Heart left ventricle (tissue), 16 donors: ENCODE measurements at regions not wholly inside any gene's neighbourhood (a gene's known extent, or its start where the extent isn't known, plus 50 kb on each side); places are given as distances from the start of the nearest gene placed in this dataset.

Experiments
- ATAC-seq, 4 donors: fragments of 200-7000 bp; cut with Tn5 transposase; one replicate each; pipeline ENCODE4 v1.9.1; 2020 to 2022; ENCODE audit warnings: moderate library complexity in 4 of 4, mild to moderate bottlenecking in 3 of 4, moderate number of reproducible peaks in 1 of 4
- DNase-seq, 5 donors: peaks; one replicate each; pipeline ENCODE4 v3.0.0-alpha.2; 2020
- H3K27ac ChIP-seq, 12 donors: fragments of 200-600 bp; sonication (generic) in 4 of 12; one replicate each; pipeline versions ENCODE4 v1.5.0 to v1.8.0; 2016 to 2022; ENCODE audit warnings: mild to moderate bottlenecking in 2 of 12
- H3K27me3 ChIP-seq, 9 donors: fragments of 200-600 bp; sonication (generic) in 2 of 9; one replicate each; pipeline versions ENCODE4 v1.5.1 to v1.8.0; 2016 to 2022; ENCODE audit warnings: mild to moderate bottlenecking in 3 of 9
- H3K36me3 ChIP-seq, 9 donors: fragments of 200-600 bp; sonication (generic) in 2 of 9; one replicate each; pipeline versions ENCODE4 v1.5.0 to v1.8.0; 2018 to 2022; ENCODE audit warnings: mild to moderate bottlenecking in 2 of 9
- H3K4me1 ChIP-seq, 12 donors: fragments of 200-600 bp; sonication (generic) in 4 of 12; one replicate each; pipeline versions ENCODE4 v1.5.0 to v1.8.0; 2016 to 2022; ENCODE audit warnings: mild to moderate bottlenecking in 3 of 12
- H3K4me3 ChIP-seq, 12 donors: fragments of 200-600 bp; sonication (generic) in 4 of 12; one replicate each; pipeline versions ENCODE4 v1.5.0 to v1.8.0; 2017 to 2022; ENCODE audit warnings: mild to moderate bottlenecking in 9 of 12, moderate library complexity in 4 of 12
- H3K9me3 ChIP-seq, 12 donors: fragments of 200-600 bp; sonication (generic) in 4 of 12; one replicate each; pipeline versions ENCODE4 v1.5.0 to v1.8.0; 2016 to 2022; ENCODE audit warnings: mild to moderate bottlenecking in 1 of 12
- POLR2A ChIP-seq, 2 donors: fragments of 450-650 bp; IDR thresholded peaks; one replicate each; pipeline ENCODE4 v1.6.1; 2017; ENCODE audit warnings: antibody characterized with exemption in 2 of 2, mild to moderate bottlenecking in 2 of 2, moderate library complexity in 2 of 2
- WGBS, 4 donors: extraction: QIAGEN DNeasy Blood & Tissue Kit in 2 of 4; methylation state at CpG; one replicate each; pipeline versions ENCODE4 v1.1.5 to v1.1.7; 2013 to 2018; 5-methylcytosine and 5-hydroxymethylcytosine counted together
- intact Hi-C, 10 donors: fragments of 100-400 bp; cut with DNase I; formaldehyde crosslinking; loops; one replicate each; pipeline versions ENCODE4 v1.11.1 to v1.14.2; 2022
- TF ChIP-seq, protein P1 (sequence below), 12 donors: fragments of 200-600 bp; sonication (generic) in 4 of 12; IDR thresholded peaks; one replicate each; pipeline versions ENCODE4 v1.5.0 to v1.8.0; 2018 to 2022; ENCODE audit warnings: antibody characterized with exemption in 12 of 12, mild to moderate bottlenecking in 5 of 12
- donor health status: ischemic (EF 13 %, LVEDD 7.1; RV severe dilation, severe dysfunction).
- donor health status: healthy with polysubstance abuse.
- donor health status: DM: no; HTN: yes; CAD: no.
- donor health status: DM: no; HTN: no; CAD: no.
- donor health status: ischemic (EF 25% LVEDD 6.9; RV normal size, moderate dysfunction).
- donor health status: ischemic (EF 25% LVEDD 5.7; RV mildly dilated, moderate dysfunction).
- donor health status: healthy.
- donor health status: DM: yes; HTN: yes; CAD: no.
- donor health status: ischemic (EF 35%, LVEDD 5.7; RV mildly dilated, moderate dysfunction).
- donor health status: nonischemic (EF 11% LVEDD 7.7; RV severe dilation, severe dysfunction).
- donor health status: DM: yes; HTN: yes; CAD: no.
- donor health status: PGD.
- donor health status: ischemic (EF 29% LVEDD 5.4; RV normal size, mild dysfunction).
- donor health status: nonischemic (EF 23%, LVEDD 6.1; RV moderate dilation, normal function).

DNA sequence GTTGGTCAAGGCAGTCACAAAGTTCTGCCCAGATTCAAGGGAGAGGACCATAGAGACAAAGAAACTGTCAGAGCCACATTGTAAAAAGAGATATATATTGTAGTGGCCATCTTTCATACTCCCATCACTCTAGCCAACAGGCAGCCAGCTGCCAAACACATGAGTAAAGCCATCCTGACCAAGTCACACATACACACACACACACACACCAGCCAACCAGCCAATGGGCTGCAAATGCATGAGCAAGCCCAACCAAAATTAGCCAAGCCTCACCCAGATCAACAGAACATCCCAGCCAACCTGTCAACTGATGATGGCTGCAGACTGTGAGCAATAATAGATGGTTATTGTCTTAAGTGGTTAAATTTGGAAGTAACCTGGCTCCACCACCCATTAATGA is 120.7 kb downstream of the SEC16B start:
- Histone ChIP-seq H3K27ac (no peak overlapping the region), H3K4me1 (peaks cover 0 to 5% (median 0%) of the 10 kb centered on the region in 12 donors), H3K36me3 (no peaks in the 10 kb centered on the region), H3K4me3 (no peak overlapping the region), H3K9me3 (no peaks in the 10 kb centered on the region), H3K27me3 (peaks cover 0 to 5% (median 0%) of the 10 kb centered on the region in 9 donors)
- intact Hi-C loops, result no loop called here
- no peak for TF ChIP-seq POLR2A (IDR thresholded peaks at IDR 0.05)
- TF ChIP-seq, protein P1, sequence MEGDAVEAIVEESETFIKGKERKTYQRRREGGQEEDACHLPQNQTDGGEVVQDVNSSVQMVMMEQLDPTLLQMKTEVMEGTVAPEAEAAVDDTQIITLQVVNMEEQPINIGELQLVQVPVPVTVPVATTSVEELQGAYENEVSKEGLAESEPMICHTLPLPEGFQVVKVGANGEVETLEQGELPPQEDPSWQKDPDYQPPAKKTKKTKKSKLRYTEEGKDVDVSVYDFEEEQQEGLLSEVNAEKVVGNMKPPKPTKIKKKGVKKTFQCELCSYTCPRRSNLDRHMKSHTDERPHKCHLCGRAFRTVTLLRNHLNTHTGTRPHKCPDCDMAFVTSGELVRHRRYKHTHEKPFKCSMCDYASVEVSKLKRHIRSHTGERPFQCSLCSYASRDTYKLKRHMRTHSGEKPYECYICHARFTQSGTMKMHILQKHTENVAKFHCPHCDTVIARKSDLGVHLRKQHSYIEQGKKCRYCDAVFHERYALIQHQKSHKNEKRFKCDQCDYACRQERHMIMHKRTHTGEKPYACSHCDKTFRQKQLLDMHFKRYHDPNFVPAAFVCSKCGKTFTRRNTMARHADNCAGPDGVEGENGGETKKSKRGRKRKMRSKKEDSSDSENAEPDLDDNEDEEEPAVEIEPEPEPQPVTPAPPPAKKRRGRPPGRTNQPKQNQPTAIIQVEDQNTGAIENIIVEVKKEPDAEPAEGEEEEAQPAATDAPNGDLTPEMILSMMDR (IDR thresholded peaks at IDR 0.05), result no peak
- peak in 1 of 5 donors; percentile 29 for DNase-seq
- peak in 1 of 4 donors; percentile 49 for ATAC-seq

DNA sequence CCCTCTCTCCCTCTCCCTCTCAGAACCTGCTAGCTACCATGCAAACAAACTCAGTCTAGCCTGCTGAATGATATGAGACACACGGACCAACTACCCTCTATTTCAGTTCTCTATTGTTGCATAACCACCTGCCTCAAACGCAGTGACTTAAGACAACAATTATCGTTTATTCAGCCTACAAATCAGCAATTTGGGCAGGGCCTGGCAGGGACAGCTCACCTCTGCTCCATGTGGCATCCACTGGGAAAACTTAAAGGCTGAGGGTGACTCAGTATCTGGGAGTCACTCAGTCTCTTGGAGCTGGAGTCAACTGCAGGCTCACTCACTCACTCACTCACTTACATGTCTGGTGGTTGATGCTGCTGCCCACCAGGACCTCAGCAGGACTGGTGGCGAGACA is 121.3 kb downstream of the SEC16B start:
- WGBS, 4 donors, result 81 to 90% (median 82%) methylated on average over 4 of the region's 4 CpGs
- no peak for DNase-seq
- no peak for TF ChIP-seq POLR2A (IDR thresholded peaks at IDR 0.05)
- TF ChIP-seq, protein P1 (IDR thresholded peaks at IDR 0.05), result no peak
- H3K4me3 ChIP-seq, result no peak overlapping the region
- peaks cover 0 to 5% (median 0%) of the 10 kb centered on the region in 9 donors for H3K27me3 ChIP-seq
- no peaks in the 10 kb centered on the region for H3K9me3 ChIP-seq
- no peak overlapping the region for H3K27ac ChIP-seq
- H3K4me1 ChIP-seq, result peaks cover 0 to 5% (median 0%) of the 10 kb centered on the region in 12 donors
- ATAC-seq, result no peak
- no peaks in the 10 kb centered on the region for H3K36me3 ChIP-seq
- intact Hi-C loops, result no loop called here

DNA sequence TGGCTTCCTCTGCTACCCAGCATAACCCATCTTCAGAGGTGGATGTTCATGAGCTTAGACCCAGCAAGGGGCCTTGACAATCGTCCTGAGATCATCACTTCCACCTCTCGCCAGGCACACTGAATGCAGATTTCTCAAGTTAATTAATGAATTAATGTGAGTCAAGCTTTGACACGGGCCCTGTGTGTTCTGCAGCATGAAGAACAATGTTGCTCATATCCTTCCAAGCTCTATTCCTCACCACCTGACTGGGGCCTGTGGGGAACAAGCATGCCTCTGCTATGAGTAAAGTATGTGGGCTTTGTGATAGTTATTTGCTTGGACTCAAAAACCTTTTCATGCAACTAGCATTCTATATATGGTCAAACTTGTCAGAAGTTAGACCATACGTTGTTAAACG is 122.0 kb downstream of the SEC16B start:
- ATAC-seq (no peak), DNase-seq (no peak)
- intact Hi-C loops, result no loop called here
- Histone ChIP-seq H3K36me3 (no peaks in the 10 kb centered on the region), H3K27ac (no peak overlapping the region), H3K4me3 (no peak overlapping the region), H3K4me1 (peaks cover 0 to 5% (median 0%) of the 10 kb centered on the region in 12 donors), H3K9me3 (no peaks in the 10 kb centered on the region), H3K27me3 (peaks cover 0 to 5% (median 0%) of the 10 kb centered on the region in 9 donors)
- TF ChIP-seq, protein P1 (IDR thresholded peaks at IDR 0.05), result no peak
- TF ChIP-seq POLR2A (IDR thresholded peaks at IDR 0.05), result no peak
- 73 to 80% (median 75%) methylated on average over 4 to 5 of the region's 5 CpGs for WGBS, 4 donors

DNA sequence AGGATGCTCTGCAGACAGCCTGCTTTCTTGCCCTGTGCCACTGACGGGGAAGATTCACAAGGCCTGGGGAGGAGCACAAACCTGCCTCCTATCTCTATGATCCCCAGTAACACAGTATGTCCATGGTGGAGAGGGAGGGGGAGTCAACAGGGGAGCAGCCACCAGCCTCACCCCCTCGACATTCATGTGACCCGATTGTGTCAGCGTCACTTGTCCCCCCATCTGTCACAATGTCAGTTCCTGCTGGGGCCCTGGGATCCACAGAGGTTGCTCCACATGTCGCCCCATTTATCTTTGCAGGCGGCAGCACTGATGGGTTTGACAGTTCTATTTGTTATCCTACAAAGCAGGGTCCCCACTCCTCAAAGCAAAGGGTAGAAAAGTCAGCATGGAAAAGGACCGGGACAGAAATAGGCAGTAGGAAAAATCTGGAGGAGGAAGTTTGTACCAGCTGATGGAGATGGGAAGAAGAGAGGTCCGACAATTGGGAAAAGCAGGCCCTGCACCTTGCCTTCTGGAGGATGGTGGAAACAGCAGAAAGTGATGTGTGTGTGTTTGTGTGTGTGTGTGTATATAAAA is 130.9 kb downstream of the SEC16B start:
- intact Hi-C loops, result no loop called here
- Histone ChIP-seq H3K4me3 (no peak overlapping the region), H3K27me3 (peaks cover 0 to 5% (median 0%) of the 10 kb centered on the region in 9 donors), H3K36me3 (no peaks in the 10 kb centered on the region), H3K27ac (no peak overlapping the region), H3K4me1 (no peaks in the 10 kb centered on the region), H3K9me3 (no peaks in the 10 kb centered on the region)
- TF ChIP-seq, protein P1 (IDR thresholded peaks at IDR 0.05), result no peak
- no peak for TF ChIP-seq POLR2A (IDR thresholded peaks at IDR 0.05)
- WGBS, 4 donors, result 48 to 68% (median 58%) methylated on average over 8 of the region's 8 CpGs
- no peak for ATAC-seq
- DNase-seq, result no peak
